ENCODE measurements at regions not wholly inside any gene's neighbourhood (a gene's known extent, or its start where the extent isn't known, plus 50 kb on each side); places are given as distances from the start of the nearest gene placed in this dataset.

DNA sequence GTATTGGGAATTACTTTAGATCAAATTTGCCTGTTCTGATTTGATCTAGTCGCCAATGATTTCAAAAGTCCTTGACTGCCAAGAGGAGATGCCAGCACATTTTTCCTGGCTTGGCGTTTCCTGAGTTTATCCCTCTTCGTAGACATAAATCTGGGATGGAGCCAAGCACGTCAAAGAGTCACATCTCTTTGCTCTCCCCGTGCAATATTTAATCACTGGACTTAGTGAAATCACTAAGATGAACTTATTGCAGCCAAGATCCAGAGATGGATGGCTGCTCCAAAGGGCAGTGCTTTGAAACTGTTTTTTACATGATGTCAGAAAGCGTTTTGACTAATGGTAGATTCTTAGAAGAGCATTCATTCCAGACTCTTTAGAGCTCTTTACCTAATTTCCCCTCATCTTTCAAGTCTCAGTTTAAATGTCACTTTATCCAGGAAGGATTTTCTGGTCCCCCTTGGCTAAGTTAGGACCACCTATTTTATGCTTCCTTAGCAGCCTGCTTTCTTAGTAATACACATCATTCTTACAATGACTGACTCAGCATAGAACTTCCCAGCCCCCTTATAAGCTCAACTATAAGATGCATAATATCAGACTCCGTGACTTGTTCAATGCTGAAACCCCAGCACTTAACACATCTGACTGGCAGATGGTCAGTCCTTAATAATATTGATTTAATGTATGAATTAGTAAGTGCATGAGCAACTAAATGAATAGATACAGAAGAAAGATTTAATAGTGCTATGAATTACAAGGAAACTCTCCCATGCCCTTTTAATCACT lies 94.4 kb upstream of the GREM2 start:
- no peak for TF ChIP-seq SP1 (IDR thresholded peaks at IDR 0.05)
- no peak for TF ChIP-seq FOXM1 (IDR thresholded peaks at IDR 0.05; ENCODE audit: borderline replicate concordance)
- no peak for TF ChIP-seq FOXA1 (IDR thresholded peaks at IDR 0.05)
- no peak for TF ChIP-seq SUZ12 (IDR thresholded peaks at IDR 0.05)
- no peak for TF ChIP-seq TARDBP (IDR thresholded peaks at IDR 0.05)
- no peak for TF ChIP-seq ARNT (IDR thresholded peaks at IDR 0.05)
- TF ChIP-seq HDGF (IDR thresholded peaks at IDR 0.05; ENCODE audit: borderline replicate concordance): no peak
- no peak for TF ChIP-seq L3MBTL2 (conservative IDR thresholded peaks at IDR 0.05)
- TF ChIP-seq LEF1 (IDR thresholded peaks at IDR 0.05; ENCODE audit: borderline replicate concordance): no peak
